ES-I3 (cell line): ENCODE measurements at regions not wholly inside any gene's neighbourhood (a gene's known extent, or its start where the extent isn't known, plus 50 kb on each side); places are given as distances from the start of the nearest gene placed in this dataset.

Source experiments
- H3K36me3 ChIP-seq: 2 replicates; pipeline ENCODE4 v1.6.1; 2013; ENCODE audit warnings: mild to moderate bottlenecking, low read length, control low read depth, moderate library complexity; ENCODE audit not compliant: insufficient read depth
- H3K4me1 ChIP-seq: 2 replicates; pipeline ENCODE4 v1.6.1; 2013; ENCODE audit warnings: mild to moderate bottlenecking, control low read depth, low read length; ENCODE audit not compliant: insufficient read depth
- H3K9ac ChIP-seq: 2 replicates; pipeline ENCODE4 v1.6.1; 2013; ENCODE audit warnings: low read depth, mild to moderate bottlenecking, low read length, moderate library complexity
- H3K9me3 ChIP-seq: 2 replicates; pipeline ENCODE4 v1.6.1; 2013; ENCODE audit warnings: mild to moderate bottlenecking, low read length, moderate library complexity; ENCODE audit not compliant: control insufficient read depth, insufficient read depth

- H3K36me3 ChIP-seq, result peaks cover 2% of the 10 kb centered on the region; the same call in 1 of the 2 replicates
- H3K9ac ChIP-seq, result no peak overlapping the region
- H3K4me1 ChIP-seq, result peaks cover 4% of the 10 kb centered on the region; the same call in 1 of the 2 replicates
- no peaks in the 10 kb centered on the region for H3K9me3 ChIP-seq
These were observed 376.9 kb downstream of the FGF9 start for GRCh38 chr13:22047785-22048104.

- peaks cover 4% of the 10 kb centered on the region; the same call in 1 of the 2 replicates for H3K4me1 ChIP-seq
- H3K36me3 ChIP-seq, result peaks cover 2% of the 10 kb centered on the region; the same call in 1 of the 2 replicates
- no peaks in the 10 kb centered on the region for H3K9me3 ChIP-seq
- H3K9ac ChIP-seq, result no peak overlapping the region
These were observed 378.5 kb downstream of the FGF9 start for GRCh38 chr13:22049384-22049783.

- H3K4me1 ChIP-seq, result no peaks in the 10 kb centered on the region
- H3K36me3 ChIP-seq, result peaks cover 2% of the 10 kb centered on the region; the same call in 1 of the 2 replicates
- no peak overlapping the region for H3K9ac ChIP-seq
These were observed 380.2 kb downstream of the FGF9 start for GRCh38 chr13:22050951-22051563.

GRCh38 chr13:22053053-22053452 is 382.2 kb downstream of the FGF9 start:
- Histone ChIP-seq H3K4me1 (no peaks in the 10 kb centered on the region), H3K9me3 (no peaks in the 10 kb centered on the region), H3K9ac (no peak overlapping the region), H3K36me3 (peaks cover 2% of the 10 kb centered on the region; the same call in 1 of the 2 replicates)

More at GRCh38 chr13:22050951-22051563, 380.2 kb downstream of the FGF9 start:
- no peaks in the 10 kb centered on the region for H3K9me3 ChIP-seq

- H3K9me3 ChIP-seq, result no peaks in the 10 kb centered on the region
- H3K9ac ChIP-seq, result no peak overlapping the region
- peaks cover 2% of the 10 kb centered on the region; the same call in 1 of the 2 replicates for H3K36me3 ChIP-seq
- H3K4me1 ChIP-seq, result no peaks in the 10 kb centered on the region
These were observed 384.4 kb downstream of the FGF9 start for GRCh38 chr13:22055259-22055658.

GRCh38 chr13:22060187-22060586 is 389.3 kb downstream of the FGF9 start:
- no peak overlapping the region for H3K9ac ChIP-seq
- H3K4me1 ChIP-seq, result peaks cover 12% of the 10 kb centered on the region
- H3K36me3 ChIP-seq, result no peaks in the 10 kb centered on the region
- no peaks in the 10 kb centered on the region for H3K9me3 ChIP-seq

- no peaks in the 10 kb centered on the region for H3K9me3 ChIP-seq
- H3K9ac ChIP-seq, result no peak overlapping the region
- H3K4me1 ChIP-seq, result peaks cover 20% of the 10 kb centered on the region
- no peaks in the 10 kb centered on the region for H3K36me3 ChIP-seq
These were observed 390.5 kb downstream of the FGF9 start for GRCh38 chr13:22061371-22061805.

- no peaks in the 10 kb centered on the region for H3K36me3 ChIP-seq
- H3K9ac ChIP-seq, result no peak overlapping the region
- peaks cover 20% of the 10 kb centered on the region for H3K4me1 ChIP-seq
- no peaks in the 10 kb centered on the region for H3K9me3 ChIP-seq
These were observed 391.0 kb downstream of the FGF9 start for GRCh38 chr13:22061806-22062391.

- peaks cover 20% of the 10 kb centered on the region for H3K4me1 ChIP-seq
- H3K9me3 ChIP-seq, result no peaks in the 10 kb centered on the region
- H3K36me3 ChIP-seq, result no peaks in the 10 kb centered on the region
- no peak overlapping the region for H3K9ac ChIP-seq
These were observed 391.8 kb downstream of the FGF9 start for GRCh38 chr13:22062478-22063205.

GRCh38 chr13:22063416-22064124 is 392.7 kb downstream of the FGF9 start:
- H3K9me3 ChIP-seq, result no peaks in the 10 kb centered on the region
- no peak overlapping the region for H3K9ac ChIP-seq
- H3K4me1 ChIP-seq, result peaks cover 20% of the 10 kb centered on the region
- H3K36me3 ChIP-seq, result no peaks in the 10 kb centered on the region

- H3K4me1 ChIP-seq, result peaks cover 20% of the 10 kb centered on the region
- H3K9ac ChIP-seq, result no peak overlapping the region
- no peaks in the 10 kb centered on the region for H3K9me3 ChIP-seq
- no peaks in the 10 kb centered on the region for H3K36me3 ChIP-seq
These were observed 394.2 kb downstream of the FGF9 start for GRCh38 chr13:22064854-22065620.

GRCh38 chr13:22073718-22074117 is 402.8 kb downstream of the FGF9 start:
- Histone ChIP-seq H3K4me1 (no peaks in the 10 kb centered on the region), H3K9ac (no peak overlapping the region), H3K36me3 (no peaks in the 10 kb centered on the region; the same call in 1 of the 2 replicates), H3K9me3 (peaks cover 3% of the 10 kb centered on the region; the same call in 1 of the 2 replicates)

- H3K4me1 ChIP-seq, result no peaks in the 10 kb centered on the region
- H3K9ac ChIP-seq, result no peak overlapping the region
- H3K9me3 ChIP-seq, result peaks cover 3% of the 10 kb centered on the region; the same call in 1 of the 2 replicates
- H3K36me3 ChIP-seq, result no peaks in the 10 kb centered on the region; the same call in 1 of the 2 replicates
These were observed 403.5 kb downstream of the FGF9 start for GRCh38 chr13:22074403-22074802.

GRCh38 chr13:22076658-22077057 is 405.8 kb downstream of the FGF9 start:
- Histone ChIP-seq H3K36me3 (no peaks in the 10 kb centered on the region; the same call in 1 of the 2 replicates), H3K9me3 (peaks cover 3% of the 10 kb centered on the region; the same call in 1 of the 2 replicates), H3K9ac (no peak overlapping the region), H3K4me1 (no peaks in the 10 kb centered on the region)
